ENCODE measurements at regions not wholly inside any gene's neighbourhood (a gene's known extent, or its start where the extent isn't known, plus 50 kb on each side); places are given as distances from the start of the nearest gene placed in this dataset.

DNA sequence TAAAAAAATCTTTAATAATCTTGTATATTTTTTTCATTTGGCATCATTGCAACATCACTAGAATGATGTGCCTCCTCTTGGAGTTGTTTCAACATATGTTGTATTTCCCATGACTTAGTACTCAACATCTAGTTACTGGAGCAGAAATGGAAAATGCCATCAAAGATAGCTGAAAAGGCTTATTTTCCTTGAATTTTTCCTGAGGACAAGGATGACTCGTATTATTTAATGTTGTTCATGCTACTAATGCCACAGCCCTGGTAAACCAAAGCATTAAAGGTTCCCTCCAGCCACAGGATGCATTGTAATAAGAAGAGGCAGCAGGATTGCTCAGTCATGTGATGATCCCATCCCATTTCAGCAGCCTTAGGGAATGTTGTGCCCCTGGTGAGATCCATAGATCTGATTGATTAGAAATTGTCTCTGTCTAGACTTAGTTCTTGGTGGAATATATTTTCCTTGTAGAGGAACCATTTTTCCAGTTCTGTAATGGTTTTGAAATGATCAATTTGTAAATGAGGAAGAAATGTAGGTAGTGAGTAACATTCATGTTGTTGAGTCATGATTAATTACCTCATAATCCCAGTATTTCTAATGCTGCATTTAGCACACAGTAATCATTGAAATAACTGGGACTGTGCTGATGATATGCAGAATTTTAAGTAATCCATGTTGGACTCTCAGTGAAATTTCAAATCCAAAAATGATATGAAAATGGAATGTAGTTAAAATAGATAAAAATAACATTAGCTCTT lies 91.3 kb upstream of the SMIM30 start:
- Histone ChIP-seq H2AFZ (ENCODE audit: low read depth, low read length) (no peak overlapping the region), H3K27me3 (ENCODE audit: insufficient read depth, low read depth, low read length) (no peaks in the 10 kb centered on the region), H3K9me2 (ENCODE audit: insufficient read depth, low read length) (no peaks in the 10 kb centered on the region), H3K9ac (ENCODE audit: low read length) (no peak overlapping the region), H3K4me2 (ENCODE audit: low read length) (no peak overlapping the region), H3K79me2 (replicated peaks; ENCODE audit: insufficient read depth, low read length) (no peaks in the 10 kb centered on the region), H3K36me3 (ENCODE audit: insufficient read depth, low read length) (no peaks in the 10 kb centered on the region), H3K27ac (ENCODE audit: low read length) (no peak overlapping the region), H3F3A (ENCODE audit: insufficient read depth, low read length, poor library complexity, severe bottlenecking) (no peaks in the 10 kb centered on the region), H3K4me3 (ENCODE audit: low read length) (no peak overlapping the region), H3K9me3 (ENCODE audit: low read length) (no peaks in the 10 kb centered on the region), H4K20me1 (ENCODE audit: insufficient read depth) (no peaks in the 10 kb centered on the region)
- TF ChIP-seq EZH2 (IDR thresholded peaks at IDR 0.05; ENCODE audit: borderline replicate concordance, insufficient read depth, low read length, poor library complexity, severe bottlenecking) (no peak), POLR2AphosphoS5 (IDR thresholded peaks at IDR 0.05) (no peak)
- TF ChIP-seq, protein P1, sequence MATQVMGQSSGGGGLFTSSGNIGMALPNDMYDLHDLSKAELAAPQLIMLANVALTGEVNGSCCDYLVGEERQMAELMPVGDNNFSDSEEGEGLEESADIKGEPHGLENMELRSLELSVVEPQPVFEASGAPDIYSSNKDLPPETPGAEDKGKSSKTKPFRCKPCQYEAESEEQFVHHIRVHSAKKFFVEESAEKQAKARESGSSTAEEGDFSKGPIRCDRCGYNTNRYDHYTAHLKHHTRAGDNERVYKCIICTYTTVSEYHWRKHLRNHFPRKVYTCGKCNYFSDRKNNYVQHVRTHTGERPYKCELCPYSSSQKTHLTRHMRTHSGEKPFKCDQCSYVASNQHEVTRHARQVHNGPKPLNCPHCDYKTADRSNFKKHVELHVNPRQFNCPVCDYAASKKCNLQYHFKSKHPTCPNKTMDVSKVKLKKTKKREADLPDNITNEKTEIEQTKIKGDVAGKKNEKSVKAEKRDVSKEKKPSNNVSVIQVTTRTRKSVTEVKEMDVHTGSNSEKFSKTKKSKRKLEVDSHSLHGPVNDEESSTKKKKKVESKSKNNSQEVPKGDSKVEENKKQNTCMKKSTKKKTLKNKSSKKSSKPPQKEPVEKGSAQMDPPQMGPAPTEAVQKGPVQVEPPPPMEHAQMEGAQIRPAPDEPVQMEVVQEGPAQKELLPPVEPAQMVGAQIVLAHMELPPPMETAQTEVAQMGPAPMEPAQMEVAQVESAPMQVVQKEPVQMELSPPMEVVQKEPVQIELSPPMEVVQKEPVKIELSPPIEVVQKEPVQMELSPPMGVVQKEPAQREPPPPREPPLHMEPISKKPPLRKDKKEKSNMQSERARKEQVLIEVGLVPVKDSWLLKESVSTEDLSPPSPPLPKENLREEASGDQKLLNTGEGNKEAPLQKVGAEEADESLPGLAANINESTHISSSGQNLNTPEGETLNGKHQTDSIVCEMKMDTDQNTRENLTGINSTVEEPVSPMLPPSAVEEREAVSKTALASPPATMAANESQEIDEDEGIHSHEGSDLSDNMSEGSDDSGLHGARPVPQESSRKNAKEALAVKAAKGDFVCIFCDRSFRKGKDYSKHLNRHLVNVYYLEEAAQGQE (IDR thresholded peaks at IDR 0.05; ENCODE audit: borderline replicate concordance) = no peak

DNA sequence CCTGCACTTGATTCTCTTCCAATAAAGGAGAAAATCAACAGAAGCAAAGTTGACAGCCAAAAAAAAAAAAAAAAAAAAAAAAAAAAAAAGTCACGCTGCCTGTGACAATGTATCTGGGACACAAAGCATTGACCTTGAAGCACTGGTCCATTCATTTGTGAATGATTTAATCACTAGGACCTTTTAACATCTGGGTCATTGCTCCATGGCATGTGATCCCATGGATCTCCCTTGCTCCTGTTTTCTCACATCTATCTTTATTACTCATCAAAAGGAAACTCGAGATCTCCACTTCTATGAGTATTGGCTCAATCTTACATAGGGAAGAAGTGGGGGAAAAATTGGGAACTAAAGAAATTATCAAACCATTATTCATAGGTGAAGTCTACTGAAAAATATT lies 89.6 kb upstream of the SMIM30 start:
- no peak overlapping the region for H2AFZ ChIP-seq (ENCODE audit: low read depth, low read length)
- H3K27me3 ChIP-seq (ENCODE audit: insufficient read depth, low read depth, low read length) = no peaks in the 10 kb centered on the region
- no peak overlapping the region for H3K27ac ChIP-seq (ENCODE audit: low read length)
- no peaks in the 10 kb centered on the region for H3F3A ChIP-seq (ENCODE audit: insufficient read depth, low read length, poor library complexity, severe bottlenecking)
- no peak overlapping the region for H3K4me2 ChIP-seq (ENCODE audit: low read length)
- no peaks in the 10 kb centered on the region for H4K20me1 ChIP-seq (ENCODE audit: insufficient read depth)
- no peaks in the 10 kb centered on the region for H3K79me2 ChIP-seq (replicated peaks; ENCODE audit: insufficient read depth, low read length)
- H3K9me3 ChIP-seq (ENCODE audit: low read length) = no peaks in the 10 kb centered on the region
- TF ChIP-seq POLR2AphosphoS5 (IDR thresholded peaks at IDR 0.05) = no peak
- no peak for TF ChIP-seq EZH2 (IDR thresholded peaks at IDR 0.05; ENCODE audit: borderline replicate concordance, insufficient read depth, low read length, poor library complexity, severe bottlenecking)
- no peak for TF ChIP-seq MXI1 (conservative IDR thresholded peaks at IDR 0.05; ENCODE audit: poor library complexity, severe bottlenecking)
- no peak for TF ChIP-seq RAD21 (conservative IDR thresholded peaks at IDR 0.05)
- TF ChIP-seq, protein P2, sequence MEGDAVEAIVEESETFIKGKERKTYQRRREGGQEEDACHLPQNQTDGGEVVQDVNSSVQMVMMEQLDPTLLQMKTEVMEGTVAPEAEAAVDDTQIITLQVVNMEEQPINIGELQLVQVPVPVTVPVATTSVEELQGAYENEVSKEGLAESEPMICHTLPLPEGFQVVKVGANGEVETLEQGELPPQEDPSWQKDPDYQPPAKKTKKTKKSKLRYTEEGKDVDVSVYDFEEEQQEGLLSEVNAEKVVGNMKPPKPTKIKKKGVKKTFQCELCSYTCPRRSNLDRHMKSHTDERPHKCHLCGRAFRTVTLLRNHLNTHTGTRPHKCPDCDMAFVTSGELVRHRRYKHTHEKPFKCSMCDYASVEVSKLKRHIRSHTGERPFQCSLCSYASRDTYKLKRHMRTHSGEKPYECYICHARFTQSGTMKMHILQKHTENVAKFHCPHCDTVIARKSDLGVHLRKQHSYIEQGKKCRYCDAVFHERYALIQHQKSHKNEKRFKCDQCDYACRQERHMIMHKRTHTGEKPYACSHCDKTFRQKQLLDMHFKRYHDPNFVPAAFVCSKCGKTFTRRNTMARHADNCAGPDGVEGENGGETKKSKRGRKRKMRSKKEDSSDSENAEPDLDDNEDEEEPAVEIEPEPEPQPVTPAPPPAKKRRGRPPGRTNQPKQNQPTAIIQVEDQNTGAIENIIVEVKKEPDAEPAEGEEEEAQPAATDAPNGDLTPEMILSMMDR (IDR thresholded peaks at IDR 0.05; ENCODE audit: poor library complexity, severe bottlenecking) = no peak
- TF ChIP-seq EP300 (conservative IDR thresholded peaks at IDR 0.05; ENCODE audit: poor library complexity, severe bottlenecking) = no peak
- TF ChIP-seq, protein P1 (IDR thresholded peaks at IDR 0.05; ENCODE audit: borderline replicate concordance) = no peak
- no peak for TF ChIP-seq SMC3 (conservative IDR thresholded peaks at IDR 0.05; ENCODE audit: poor library complexity)
- TF ChIP-seq TAF1 (IDR thresholded peaks at IDR 0.05; ENCODE audit: low read depth) = no peak
- H3K4me3 ChIP-seq (ENCODE audit: low read length) = no peak overlapping the region
- H3K36me3 ChIP-seq (ENCODE audit: insufficient read depth, low read length) = no peaks in the 10 kb centered on the region
- H3K9ac ChIP-seq (ENCODE audit: low read length) = no peak overlapping the region
- no peaks in the 10 kb centered on the region for H3K9me2 ChIP-seq (ENCODE audit: insufficient read depth, low read length)
